C4-2B (cell line): ENCODE measurements at regions not wholly inside any gene's neighbourhood (a gene's known extent, or its start where the extent isn't known, plus 50 kb on each side); places are given as distances from the start of the nearest gene placed in this dataset.

Experiments
- H3K27ac ChIP-seq: fragments of 450-650 bp; 2 replicates; pipeline ENCODE4 v1.5.1; 2017
- ZFX ChIP-seq: fragments of 450-650 bp; IDR thresholded peaks from 2 replicates; pipeline ENCODE4 v1.6.1; 2017
- TF ChIP-seq, protein P1 (sequence below): fragments of 450-650 bp; conservative IDR thresholded peaks from 2 replicates; pipeline ENCODE4 v1.5.1; 2017; ENCODE audit warnings: mild to moderate bottlenecking

DNA sequence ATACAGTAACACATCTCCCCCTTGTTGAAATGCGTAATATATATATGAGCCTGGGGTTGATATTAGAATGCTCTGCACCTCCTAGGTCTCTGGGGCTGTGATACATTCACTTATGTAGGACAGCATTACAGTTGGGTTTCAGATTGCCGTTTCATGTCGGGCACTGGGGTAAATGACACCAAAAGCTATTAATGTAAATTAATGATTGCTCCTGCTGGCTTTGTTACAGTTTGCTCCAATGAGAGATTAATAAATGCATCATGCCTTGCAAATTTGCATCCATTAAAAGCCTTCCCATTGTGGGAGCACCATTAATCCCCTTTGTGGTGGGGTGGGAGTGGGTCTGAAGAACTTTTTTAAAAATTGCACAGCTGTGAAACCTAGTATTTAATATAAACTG lies 584.4 kb upstream of the EEF2KMT start:
- TF ChIP-seq ZFX, result no peak
- TF ChIP-seq, protein P1, sequence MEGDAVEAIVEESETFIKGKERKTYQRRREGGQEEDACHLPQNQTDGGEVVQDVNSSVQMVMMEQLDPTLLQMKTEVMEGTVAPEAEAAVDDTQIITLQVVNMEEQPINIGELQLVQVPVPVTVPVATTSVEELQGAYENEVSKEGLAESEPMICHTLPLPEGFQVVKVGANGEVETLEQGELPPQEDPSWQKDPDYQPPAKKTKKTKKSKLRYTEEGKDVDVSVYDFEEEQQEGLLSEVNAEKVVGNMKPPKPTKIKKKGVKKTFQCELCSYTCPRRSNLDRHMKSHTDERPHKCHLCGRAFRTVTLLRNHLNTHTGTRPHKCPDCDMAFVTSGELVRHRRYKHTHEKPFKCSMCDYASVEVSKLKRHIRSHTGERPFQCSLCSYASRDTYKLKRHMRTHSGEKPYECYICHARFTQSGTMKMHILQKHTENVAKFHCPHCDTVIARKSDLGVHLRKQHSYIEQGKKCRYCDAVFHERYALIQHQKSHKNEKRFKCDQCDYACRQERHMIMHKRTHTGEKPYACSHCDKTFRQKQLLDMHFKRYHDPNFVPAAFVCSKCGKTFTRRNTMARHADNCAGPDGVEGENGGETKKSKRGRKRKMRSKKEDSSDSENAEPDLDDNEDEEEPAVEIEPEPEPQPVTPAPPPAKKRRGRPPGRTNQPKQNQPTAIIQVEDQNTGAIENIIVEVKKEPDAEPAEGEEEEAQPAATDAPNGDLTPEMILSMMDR, result no peak
- no peak overlapping the region for H3K27ac ChIP-seq

DNA sequence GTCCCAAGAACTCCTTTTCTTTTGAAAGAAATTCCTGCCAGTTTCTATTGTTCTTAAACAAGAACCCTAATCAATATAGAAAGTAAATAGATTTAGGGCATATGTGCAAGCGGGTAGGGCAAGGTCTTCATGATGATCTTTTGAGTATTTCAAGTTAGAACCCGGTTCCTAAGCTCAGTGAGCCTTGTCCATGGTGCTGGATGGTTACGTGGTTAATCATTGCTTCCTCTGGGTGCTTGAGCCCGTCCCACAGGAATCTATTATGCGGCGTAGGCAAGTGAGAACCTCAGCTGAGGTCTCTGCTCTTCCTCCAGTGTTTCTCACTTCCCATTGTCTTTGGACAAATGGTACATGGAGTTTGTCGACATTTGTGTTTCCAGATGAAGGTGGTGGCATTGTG lies 580.8 kb upstream of the EEF2KMT start:
- TF ChIP-seq ZFX, result no peak
- no peak overlapping the region for H3K27ac ChIP-seq

DNA sequence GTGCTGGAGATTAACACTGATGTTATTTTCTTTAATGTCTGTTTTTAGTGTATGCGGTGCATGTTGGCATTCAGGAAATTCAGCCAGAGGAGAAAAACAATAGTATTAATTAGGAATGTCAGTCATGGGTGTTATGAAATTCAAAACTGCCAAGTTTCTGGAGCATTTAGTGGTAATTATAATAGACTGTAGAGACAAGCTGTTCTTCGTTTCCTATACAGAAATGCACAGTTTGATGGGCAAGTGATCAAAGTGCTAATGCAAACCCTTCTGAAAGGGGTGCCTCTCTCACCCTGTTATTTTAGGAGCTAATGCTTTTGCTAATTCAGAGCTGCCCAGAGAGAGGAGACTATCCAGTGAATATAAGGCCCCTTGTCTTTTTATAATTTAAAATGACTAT lies 573.8 kb upstream of the EEF2KMT start:
- TF ChIP-seq, protein P1, result no peak
- no peak for TF ChIP-seq ZFX
- H3K27ac ChIP-seq, result no peak overlapping the region

DNA sequence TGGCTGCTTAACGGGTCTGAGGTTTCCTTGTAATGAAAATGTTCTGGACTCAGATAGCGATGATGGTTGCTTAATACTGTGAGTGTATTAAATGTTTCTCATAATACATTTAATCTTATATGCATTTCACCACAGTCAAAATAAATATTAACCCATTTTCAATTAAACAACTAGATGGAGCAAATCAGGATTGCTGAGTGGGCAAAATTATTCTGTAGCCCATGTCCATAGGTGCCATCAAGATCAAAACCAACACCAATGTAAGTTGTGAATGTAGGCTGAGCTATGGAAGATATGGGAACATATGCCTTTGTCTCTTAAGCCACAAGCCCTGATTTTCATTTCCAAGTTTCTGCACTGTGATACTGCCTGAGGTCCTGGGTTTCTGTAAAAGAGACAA lies 572.6 kb upstream of the EEF2KMT start:
- TF ChIP-seq, protein P1, result no peak
- no peak for TF ChIP-seq ZFX
- no peak overlapping the region for H3K27ac ChIP-seq

DNA sequence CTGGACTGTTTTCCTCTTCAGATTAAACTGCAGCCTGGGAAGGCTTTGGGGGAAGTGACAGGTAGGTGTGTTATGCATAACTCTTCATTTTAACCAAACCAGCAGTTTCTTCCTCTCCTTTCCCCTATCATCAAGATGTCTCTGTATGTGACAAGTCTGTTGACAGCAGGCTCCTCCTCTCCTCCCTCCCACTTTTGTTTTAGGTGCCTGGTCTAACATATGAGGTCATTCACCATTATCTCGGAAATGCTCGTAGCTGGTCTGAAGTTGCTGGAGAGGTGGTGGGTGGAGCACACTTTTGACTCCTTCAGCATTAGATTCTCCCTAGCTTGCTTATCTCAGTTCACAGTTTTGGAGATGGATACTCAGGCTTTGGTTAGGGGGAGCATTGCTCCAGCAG lies 571.0 kb upstream of the EEF2KMT start:
- H3K27ac ChIP-seq, result no peak overlapping the region
- TF ChIP-seq, protein P1, result no peak

DNA sequence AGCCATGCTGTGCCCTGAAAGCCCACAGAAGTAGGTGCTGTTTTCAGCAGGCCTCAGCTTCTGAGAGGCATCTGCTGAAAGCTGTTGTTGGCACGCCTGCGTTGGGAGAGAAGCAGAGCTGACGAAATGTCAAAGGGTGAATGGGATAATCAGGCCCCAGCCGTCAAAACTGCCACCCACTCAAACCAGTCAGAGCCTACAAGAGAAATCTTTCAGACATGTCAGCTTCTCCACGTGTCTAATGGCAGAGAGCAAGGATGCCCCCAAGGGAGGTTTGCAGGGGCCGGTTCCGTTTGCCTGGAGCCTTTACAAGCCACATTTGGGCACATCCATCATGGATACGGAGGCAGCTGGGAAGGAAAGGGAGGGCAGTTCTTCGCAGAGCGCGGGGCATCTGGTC lies 568.2 kb upstream of the EEF2KMT start:
- no peak overlapping the region for H3K27ac ChIP-seq
- no peak for TF ChIP-seq ZFX
- TF ChIP-seq, protein P1, result no peak

DNA sequence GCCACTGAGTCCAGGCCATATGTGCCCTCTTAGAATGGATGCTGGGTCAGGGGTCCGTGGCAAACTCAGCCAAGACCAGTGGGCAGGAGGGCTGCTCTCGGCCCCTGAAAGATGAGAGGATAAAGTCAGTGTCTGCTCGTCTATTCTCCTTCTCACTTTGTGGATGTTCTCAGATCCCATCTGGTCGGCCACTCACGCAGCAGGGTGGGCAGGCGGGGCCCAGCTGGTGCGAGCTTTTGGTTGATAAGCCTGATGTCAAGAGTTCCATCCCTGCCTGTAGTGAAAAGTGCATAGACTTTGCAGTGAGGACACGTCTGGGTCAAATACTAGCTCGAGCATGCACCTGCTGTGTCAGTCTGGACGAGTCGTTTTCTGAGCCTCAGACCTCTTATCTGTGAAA lies 556.2 kb upstream of the EEF2KMT start:
- no peak overlapping the region for H3K27ac ChIP-seq
- TF ChIP-seq, protein P1, result no peak
- no peak for TF ChIP-seq ZFX

DNA sequence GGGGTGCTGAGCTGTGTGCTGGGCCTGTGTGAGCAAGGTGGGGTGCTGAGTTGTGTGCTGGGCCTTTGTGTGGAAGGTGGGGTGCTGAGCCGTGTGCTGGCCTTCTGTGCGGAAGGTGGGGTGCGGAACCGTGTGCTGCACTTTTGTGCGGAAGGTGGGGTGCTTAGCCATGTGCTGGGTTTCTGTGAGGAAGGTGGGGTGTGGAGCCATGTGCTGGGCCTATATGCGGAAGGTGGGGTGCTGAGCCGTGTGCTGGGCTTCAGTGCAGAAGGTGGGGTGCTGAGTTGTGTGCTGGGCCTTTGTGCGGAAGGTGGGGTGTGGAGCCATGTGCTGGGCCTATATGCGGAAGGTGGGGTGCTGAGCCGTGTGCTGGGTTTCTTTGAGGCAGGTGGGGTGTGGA lies 555.4 kb upstream of the EEF2KMT start:
- no peak overlapping the region for H3K27ac ChIP-seq
- TF ChIP-seq, protein P1, result no peak
- TF ChIP-seq ZFX, result no peak
